Esophagus mucosa (tissue), 1 donor: ENCODE measurements at regions not wholly inside any gene's neighbourhood (a gene's known extent, or its start where the extent isn't known, plus 50 kb on each side); places are given as distances from the start of the nearest gene placed in this dataset.
A peak's percentile ranks its signal among the peaks of the same experiment; 100 is the strongest.
"Not testable (repeated sequence)": the region's sequence is repeated elsewhere in the genome, so short reads cannot be mapped to it uniquely, and the experiment has no call there.

Experiments used
- ATAC-seq: fragments of 200-7000 bp; cut with Tn5 transposase; one replicate; pipeline ENCODE4 v1.9.1; 2020
- donor health status: DM: yes; HTN: yes; CAD: no.

DNA sequence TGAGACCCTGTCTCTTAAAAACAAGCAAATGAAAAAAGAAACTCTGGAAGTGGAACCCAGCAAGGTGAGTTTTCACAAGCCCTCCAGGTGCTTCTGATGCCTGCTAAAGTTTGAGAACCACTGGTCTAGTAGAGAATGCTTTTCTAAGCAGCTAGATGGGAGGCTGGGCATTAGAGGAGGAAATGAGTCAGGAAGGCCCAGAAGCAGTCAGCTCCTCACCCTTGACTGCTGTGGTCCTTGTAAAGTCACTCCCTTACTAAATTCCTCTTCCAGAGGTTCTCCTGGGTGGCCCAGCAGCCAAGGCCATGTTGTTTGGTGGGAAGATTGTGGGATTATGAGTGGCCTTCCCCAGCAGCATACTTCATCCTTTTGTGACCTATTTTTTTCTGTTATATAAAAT, 52.0 kb upstream of the FYN start:
- ATAC-seq: no peak

DNA sequence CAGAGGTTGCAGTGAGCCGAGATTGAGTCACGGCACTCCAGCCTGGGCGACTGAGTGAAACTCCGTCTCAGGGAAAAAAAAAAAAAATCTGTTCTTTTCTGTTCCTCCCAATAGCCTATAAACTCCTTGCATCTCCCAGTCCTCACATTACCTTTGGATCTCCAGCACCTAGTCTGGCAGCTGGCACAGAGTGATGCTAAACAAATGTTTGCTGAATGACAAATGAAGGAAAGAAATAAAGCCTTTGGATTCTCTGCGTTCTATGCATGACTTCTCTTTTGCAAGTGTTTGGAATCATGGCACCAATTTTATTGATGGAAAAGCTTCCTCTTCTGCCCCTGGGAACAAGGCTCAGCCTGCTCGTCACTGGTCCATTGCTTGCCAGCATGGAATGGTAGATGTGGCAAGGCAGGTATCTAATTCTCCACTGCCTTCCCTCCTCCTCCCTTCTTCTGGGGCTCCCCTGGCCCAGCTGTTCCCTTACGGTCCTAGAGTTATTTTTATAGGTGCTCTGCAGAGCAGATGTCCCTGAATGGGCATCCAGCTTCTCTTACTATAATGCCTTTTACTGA, 53.6 kb upstream of the FYN start:
- no peak for ATAC-seq

DNA sequence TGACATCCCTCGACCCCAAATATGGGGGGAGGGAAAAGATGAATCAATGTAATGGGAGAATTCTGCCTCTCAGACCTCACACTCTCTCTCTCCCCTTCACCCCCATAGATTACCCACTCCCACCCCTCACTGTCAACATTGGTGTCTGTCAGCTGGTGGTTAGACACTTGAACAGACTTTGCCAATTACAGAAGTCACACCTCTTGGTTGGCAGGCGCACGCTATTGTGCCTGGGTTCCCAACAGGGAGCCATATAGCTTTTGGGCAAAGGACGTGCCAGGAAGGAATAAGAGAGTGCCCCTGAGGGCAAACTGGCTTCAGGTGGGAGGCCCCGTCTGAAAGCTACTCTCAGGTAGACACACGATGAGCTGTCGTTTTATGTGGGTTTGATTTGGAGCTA, 54.1 kb upstream of the FYN start:
- ATAC-seq: no peak

DNA sequence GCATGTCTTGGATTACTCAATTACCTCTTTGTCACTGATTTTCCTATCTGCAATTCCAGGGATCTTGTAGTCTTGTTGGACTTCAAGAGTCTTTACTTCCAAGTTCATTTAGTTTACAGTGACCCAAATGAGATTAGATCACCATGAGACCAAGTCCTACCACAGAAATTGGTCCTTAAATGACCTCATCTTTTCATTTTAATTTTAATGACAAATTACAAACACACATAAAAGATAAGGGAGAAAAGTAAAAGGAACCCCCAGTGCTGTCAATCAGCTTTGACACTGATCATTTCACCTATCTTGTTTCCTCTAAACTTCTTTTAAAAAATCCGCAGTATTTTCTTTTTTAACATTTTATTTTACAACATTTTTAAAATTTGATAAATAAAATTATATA, 54.9 kb upstream of the FYN start:
- no peak for ATAC-seq

DNA sequence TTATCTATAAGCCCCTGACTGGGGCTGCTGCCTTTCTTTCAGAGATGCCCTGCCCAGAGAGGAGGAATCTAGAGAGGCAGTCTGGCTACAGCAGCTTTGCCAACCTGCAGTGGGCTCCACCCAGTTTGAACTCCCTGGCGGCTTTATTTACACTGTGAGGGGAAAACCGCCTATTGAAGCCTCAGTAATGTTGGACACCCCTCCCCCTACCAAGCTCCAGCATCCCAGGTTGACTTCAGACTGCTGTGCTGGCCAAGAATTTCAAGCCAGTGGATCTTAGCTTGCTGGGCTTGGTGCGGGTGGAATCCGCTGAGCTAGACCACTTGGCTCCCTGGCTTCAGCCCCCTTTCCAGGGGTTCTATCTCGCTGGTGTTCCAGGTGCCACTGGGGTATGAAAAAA, 61.4 kb upstream of the FYN start:
- ATAC-seq: not testable (repeated sequence)

DNA sequence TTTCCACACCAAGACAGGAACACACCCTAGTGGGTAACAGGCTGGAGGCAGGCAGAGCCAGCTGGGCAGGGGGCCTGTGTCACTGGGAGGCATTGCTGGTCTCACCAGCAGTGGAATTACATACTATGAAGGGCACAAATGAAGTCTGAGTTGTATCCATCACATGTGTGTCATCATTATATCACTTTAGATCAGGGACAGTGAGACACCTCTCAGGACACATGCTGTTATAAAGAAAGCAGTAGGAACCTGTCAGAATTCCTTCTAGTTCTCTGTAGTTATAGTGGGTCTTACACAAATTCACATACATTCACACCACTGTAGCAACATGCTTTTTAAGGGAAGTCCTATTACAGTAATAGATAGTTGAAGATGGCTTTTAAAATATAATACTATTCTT, 63.5 kb upstream of the FYN start:
- no peak for ATAC-seq

DNA sequence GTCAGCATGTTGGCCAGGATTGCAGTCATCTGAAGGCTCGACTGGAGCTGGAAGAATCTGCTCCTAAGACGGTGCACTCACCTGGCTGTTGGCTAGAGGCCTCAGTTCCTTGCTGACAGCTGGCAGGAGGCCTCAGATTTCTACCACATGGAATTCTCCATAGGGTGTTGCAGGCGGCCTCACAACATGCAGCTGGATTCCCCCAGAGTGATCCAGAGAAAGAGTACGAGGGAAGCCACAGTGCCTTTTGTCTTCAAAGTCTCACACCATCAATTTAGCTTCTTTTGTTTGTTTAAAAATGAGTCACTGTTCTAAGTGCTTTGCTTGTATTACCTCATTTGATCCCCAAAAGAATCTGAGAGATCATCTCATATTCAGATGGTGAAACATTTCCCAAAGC, 65.5 kb upstream of the FYN start:
- ATAC-seq: peak; percentile 17

DNA sequence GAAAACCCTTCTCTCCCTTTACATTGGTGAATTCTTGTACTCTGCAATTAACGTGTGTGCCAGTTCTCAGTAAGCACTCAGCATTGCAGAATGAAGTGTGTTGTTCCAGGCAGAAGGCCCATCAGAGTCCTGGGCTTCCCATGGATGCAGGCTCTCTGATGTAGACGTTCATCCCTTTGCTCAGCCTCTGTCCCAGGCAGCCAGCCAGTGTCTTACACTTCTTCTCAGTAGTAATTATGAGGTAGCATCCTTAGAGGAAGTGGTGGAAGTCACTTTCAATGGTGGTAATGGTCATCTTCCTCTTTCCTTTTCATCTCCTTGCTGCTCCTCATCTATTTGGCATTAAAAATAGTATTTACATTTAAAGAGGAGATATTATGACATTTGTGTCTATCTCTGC, 66.7 kb upstream of the FYN start:
- ATAC-seq: no peak

DNA sequence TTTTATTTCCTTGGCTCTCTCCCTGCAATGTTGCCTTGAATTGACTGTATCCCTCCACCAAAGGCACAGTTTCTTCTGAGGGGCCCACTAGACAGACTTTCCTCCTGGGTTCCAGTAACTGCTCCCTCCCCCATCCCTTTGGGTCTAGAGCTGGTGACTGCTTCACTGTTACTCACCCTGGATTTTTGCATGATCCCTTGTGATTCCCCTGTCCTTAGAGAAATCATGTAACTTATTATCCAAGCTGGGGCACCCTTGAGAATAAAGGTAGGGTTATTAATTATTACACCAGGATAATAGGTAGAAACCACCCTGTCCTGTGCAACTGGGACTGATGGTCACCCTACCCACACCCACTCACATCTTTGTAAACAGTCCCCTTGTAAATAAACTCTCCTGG, 67.5 kb upstream of the FYN start:
- ATAC-seq: no peak

DNA sequence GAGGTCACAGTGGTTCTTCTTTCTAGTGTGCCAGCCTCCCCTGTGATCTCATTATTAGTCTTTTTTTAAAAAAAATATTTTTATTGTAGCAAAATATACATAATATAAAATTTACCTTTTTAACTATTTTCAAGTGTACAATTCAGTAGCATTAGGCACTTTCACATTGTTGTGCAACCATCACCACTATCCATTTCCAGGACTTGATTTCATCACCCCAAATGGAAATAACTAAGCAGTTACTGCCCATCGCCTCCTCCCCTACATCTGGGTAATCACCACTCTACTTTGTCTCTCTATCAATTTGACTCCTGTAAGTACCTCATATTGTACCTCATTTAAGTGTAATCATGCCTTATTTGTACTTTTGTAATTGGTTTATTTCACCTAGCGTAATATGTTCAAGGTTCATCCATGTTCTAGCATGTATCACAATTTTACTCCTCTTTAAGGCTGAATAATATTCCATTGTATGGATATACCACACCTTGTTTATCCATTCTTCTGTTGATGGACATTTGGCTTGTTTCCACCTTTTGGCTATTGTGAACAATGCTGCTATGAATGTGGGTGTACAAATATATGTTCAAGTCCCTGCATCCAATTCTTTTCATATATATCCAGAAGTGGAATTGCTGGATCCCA, 68.6 kb upstream of the FYN start:
- no peak for ATAC-seq

DNA sequence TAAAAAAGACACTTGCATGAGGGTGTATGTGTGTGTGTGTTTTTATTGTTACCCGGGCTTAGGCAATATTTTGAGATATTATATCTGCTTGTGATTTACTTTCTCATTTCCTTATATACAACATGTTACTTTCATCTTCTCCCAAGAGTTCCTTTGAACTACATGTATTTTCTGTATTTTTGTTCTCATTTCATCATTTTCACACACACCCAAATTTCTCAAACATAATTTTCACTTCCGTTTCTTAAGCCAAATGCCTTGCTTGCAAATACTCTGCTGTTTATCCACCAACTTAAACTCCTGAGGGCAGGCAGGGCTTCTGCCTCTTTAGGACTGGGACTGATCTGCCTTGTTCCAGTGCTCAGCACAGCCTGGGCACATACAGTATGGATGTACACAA, 69.3 kb upstream of the FYN start:
- ATAC-seq: no peak

DNA sequence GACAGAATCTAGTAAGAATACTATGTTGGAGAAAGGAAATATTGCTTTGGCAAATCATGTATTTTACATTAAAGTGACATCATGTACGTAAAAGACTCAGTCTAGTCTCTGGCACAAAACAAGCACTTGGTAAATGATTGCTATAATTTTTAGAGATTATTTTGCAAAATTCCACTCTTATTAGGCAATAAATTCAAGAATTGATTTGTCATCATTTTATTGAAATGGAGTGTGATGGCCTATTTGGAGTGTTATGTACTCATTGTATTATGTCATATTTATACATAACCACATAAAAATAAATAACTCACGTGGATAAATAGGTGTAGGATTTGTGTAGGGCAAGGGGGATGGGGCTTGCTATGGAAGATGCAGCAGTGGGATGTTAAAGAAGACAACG, 70.0 kb upstream of the FYN start:
- ATAC-seq: no peak

DNA sequence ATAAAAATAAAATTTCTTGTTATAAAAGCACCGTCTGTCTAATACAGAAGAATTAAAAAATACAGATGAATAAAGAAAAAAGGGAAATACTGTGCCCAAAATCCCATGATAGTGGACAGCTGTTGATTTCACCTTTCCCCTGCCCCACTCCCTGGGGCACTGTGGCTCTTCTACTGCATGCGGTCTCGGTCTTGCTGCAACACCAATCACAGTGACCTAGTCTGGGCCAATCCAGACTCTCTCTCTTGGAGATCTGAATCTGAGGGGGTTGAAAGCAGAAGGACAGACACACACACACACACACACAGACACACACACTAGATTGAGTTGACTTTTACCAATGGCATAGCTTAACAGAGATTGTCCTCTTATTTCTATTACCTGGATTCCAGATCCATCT, 70.5 kb upstream of the FYN start:
- ATAC-seq: no peak

DNA sequence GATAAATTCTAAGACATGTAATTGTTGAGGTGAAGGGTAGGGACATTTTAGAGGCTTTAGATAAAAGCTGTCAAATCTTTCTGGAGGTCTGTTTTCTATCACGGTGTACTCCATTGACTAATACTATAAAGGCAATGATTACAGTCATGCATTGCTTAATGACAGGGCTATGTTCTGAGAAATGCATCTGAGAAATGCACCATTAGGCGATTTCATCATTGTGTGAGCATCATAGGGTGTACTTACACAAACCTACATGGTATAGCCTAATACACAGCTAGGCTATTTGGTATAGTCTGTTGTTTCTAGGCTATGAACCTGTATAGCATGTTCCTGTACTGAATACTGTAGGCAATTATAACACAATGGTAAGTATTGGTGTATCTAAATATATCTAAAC, 71.3 kb upstream of the FYN start:
- no peak for ATAC-seq

DNA sequence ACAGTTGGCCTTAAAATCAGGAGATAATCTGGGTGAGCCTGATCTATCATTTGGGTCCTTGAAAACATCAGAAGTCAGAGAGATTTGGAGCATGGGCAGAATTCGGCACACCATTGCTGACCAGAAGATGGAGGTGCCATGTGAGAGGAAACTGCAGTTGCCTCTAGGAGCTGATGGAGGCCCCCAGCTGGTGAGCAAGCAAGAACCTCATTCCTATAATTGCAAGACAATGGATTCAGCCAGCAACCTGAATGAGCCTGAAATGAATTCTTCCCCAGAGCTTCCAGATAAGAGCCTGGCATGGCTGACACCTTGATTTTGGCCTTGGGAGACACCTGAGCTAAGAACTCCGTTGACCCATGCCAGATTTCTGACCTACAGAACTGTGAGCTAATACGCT, 76.3 kb upstream of the FYN start:
- no peak for ATAC-seq

DNA sequence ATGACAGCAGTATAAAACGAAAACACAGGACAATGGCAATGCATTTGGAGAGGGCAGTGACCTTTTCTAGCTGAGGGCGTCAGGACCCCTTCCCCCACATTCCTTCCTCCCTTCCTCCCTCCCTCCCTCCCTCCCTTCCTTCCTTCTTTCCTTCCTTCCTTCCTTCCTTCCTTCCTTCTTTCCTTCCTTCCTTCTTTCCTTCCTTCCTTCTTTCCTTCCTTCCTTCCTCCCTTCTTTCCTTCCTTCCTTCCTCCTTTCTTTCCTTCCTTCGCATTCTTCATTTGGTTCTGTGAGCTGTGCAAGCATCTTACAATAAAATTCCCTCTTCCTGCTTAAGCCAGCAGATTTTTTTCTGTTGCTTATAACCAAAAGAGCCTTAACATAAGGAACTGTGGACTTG, 76.7 kb upstream of the FYN start:
- ATAC-seq: not testable (repeated sequence)

DNA sequence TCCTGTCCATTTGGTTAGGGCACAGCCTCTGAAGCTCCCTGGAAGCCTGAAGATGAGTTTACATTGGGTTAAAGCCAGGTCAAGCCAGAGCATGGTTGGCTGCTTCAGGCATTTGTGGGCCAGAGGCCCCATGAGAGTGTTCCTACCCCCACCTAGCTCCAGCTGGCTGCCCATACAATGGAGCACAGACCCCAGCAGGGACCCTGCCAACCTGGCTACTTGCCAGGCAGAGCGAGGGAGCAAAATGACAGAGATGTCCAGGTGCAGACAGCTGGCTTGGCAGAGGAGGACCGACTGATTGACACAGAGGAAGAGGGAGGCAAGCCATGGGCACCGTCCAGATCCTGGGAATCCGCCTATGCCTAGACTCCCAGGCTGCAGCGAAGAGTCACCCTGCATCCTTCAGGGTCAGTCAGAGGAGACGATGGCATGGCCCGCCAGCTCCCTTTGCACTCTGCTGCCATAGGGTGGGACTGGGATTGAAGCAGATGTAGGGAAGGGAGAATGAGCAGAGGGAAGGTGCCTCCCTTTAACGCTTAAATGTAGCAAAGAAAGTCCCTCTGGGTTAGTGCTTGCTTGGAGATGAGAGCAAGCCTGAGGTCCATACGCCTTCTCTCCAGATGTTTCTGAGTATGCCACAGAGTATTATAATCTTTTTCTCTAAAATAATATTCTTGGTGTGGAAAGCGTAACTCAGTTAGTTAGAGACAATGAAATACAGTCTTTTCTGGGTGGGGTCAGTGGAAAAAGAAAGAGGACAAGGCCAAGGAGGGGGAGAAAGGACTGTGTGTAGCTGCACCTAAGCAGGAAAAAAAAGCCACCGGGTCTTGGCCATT, 77.6 kb upstream of the FYN start:
- no peak for ATAC-seq

DNA sequence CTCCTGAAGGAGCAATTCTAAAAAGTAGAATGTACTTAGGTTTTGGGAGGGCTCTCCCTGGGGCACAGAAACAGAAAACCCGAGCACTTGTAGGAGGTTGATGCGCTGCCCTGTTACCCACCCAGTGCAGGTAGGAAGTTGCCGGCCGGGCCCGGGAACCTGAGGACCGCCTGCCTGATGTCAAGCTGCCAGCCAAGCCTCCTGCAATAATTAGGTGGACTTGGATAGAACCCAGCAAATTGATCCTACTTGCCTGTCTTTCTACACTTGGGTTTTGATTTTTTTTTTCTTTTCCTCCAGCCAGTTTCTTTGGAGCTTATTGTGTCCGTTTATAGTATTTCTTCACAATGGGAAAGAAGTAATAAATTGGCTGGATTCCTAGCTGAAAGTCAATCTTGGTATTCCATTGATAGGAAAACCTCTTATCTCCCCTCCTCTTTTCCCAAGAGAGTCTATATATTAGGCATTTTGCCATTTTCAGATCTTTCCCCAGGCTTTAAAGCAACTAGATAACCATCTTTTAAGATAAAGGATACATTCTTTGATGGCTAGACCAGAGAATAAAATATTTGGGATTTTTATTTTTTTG, 78.3 kb upstream of the FYN start:
- no peak for ATAC-seq

DNA sequence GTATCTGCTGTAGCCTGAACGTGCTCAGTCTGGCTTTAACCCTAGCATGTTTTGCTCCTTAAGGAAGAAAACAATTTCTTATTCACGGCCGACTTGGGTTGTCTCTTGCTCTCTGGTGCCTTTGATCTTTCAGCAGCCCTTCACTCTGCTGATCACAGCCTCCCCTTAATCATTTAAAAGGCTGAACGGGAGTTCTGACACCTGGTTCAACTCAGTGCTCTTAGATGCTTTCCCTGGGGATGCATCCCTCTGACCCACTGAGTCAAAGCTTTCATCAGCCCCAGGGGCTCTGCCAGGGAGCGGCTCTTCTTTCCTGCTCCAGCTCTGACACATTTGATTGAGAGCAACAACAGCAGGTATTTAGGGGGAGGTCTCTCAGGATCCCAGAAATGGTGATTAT, 79.0 kb upstream of the FYN start:
- no peak for ATAC-seq

DNA sequence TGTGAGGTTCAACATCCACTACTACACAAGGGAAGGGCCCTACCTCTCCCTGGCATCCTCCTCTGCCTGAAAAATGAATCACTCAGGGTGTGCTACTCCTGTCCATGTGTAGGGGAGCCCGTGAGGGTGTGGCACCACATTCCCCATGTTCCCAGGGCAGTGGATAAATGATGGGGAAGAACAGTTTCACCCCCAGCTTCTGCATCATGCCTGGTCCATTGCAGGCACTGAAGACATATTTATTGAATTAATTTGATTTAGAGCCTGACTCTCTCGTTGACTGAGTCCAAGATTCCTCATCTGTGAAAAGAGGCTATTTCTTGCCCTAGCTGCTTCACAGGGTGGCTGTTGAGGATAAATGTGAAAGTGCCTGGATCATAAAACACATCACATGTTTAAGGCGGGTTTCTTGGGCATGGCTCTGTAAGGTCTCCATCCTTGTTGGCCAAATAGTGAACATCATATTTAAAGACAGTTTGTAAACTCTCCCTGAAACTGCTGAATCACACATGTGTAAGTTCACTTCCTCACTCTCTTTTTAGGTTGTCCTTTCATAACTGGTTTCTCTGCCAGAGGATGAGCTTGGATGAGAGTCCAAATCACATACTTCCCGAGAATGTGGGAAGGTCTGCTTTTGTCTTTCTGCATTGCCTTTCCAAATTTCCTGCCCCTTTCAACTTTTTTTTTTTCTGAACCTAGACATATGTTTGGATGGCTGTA, 79.7 kb upstream of the FYN start:
- ATAC-seq: peak; percentile 73

DNA sequence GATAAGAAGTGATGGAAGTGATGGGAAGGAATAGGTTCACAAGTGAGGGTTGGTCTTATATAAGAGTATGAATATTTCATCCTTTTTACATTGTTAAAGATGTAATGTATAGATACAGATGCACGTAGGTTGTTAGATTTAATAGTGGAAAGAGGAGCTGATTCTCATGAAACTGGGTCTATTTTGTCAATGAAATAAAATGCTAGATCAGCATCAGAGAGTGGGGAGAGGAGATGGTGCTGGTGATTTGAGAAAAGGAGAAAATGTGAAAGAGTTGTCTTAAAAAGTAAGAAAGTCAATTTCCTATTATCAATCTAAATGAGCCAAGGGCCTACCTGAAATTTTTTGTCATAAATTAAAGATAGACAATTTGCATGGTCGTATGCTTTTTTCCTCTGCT, 82.8 kb upstream of the FYN start:
- no peak for ATAC-seq

DNA sequence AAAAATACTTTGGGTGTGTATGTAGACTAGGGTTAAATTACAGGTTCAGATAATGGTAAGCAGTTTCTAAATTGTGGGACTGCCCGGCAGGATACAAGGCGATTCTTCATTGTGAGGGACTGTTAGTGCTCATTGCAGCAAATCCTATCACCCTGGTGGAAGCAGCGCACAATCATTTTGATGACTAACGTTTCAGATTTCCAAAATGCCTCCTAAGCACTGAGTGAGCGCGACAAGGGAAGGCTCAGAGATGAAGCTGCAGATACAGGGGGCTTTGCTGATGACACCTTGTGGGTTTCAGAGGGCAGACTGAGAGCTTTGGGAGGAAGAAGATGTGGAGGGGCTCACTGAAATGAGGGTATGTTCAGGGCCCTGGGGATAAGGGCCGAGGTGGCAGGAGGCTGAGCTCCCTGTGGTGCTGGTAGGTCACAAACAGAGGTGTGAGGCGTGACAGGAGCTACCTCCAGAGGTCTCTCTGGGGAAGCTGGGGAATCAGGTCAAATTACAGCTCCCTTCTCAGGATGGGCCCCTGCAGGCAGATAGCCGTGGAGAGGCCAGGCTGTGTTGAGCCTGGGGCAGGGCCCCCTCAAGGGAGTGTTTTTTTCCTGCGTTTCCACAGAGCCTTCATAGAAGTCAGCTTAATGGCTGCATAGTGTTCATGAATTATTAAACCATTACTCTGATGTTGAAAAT, 84.5 kb upstream of the FYN start:
- ATAC-seq: no peak

DNA sequence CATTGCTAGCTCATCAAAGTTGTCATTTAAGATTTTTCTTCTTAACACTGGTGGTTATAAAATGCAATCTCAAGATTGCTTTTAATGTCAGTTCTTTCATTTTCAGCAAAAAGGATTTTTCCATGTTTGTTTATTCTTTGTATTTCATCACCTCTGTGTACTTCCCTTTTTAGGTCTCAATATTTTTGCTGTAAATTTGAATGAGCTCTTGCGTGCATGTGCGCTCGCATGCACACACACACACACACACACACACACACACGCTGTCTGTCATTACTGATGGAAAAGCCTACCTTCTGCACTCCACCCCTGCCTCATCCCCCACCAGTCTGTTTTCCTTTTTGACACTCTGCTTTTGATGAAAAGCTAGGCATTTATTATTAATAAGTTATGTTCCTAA, 85.3 kb upstream of the FYN start:
- ATAC-seq: no peak
